ENCODE measurements at regions not wholly inside any gene's neighbourhood (a gene's known extent, or its start where the extent isn't known, plus 50 kb on each side); places are given as distances from the start of the nearest gene placed in this dataset.
A peak's percentile ranks its signal among the peaks of the same experiment; 100 is the strongest.

DNA sequence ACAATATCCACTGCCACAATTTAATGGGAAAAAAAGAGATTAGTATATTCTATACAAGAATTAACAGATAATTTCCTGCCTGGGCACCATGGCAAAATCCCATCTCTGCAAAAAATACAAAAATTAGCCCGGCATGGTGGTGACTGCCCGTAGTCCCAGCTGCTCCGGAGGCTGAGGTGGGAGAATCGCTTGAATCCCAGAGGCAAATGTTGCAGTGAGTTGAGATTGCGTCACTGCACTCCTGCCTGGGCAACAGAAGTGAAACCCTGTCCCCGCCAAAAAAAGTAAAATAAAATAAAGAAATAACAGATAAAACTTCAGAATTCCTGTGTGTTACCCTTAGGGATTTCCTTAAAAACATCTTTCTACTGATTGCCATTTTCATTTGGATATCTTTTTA is 1194.8 kb upstream of the PIK3C3 start:
- 92% methylated on average over 6 of the region's 6 CpGs; no CpG with 5 or more reads in 1 of the 2 experiments for WGBS, 2 experiments (ENCODE audit: extremely low coverage in 1 of 2, insufficient coverage in 1 of 2, insufficient read length in 1 of 2, insufficient replicate concordance in 2 of 2, low coverage in 1 of 2, low lambda C conversion rate in 2 of 2, missing lambda C conversion rate in 1 of 2)
- no peak overlapping the region for H2BK12ac ChIP-seq (ENCODE audit: low read depth, low read length)
- no peak overlapping the region for H3K14ac ChIP-seq (ENCODE audit: insufficient read length)
- no peak overlapping the region for H2BK120ac ChIP-seq (replicated peaks; ENCODE audit: low read depth, low read length)
- H3K23ac ChIP-seq (ENCODE audit: insufficient read length) = no peak overlapping the region
- H2BK5ac ChIP-seq (ENCODE audit: low read depth, low read length) = no peak overlapping the region
- TF ChIP-seq CEBPB (IDR thresholded peaks at IDR 0.05; ENCODE audit: low read depth, low read length) (peak; percentile 84), SIX5 (IDR thresholded peaks at IDR 0.05; ENCODE audit: low read depth, low read length) (no peak)
- H3K9ac ChIP-seq (replicated peaks in 1 of 4; ENCODE audit: extremely low read depth in 1 of 4, low read depth in 3 of 4, low read length in 3 of 4) = no peak overlapping the region
- DNase-seq (ENCODE audit: low read depth in 1 of 2, low spot score in 2 of 2) (no peak), FAIRE-seq (no peak)
- no peak overlapping the region for H3K56ac ChIP-seq (replicated peaks; ENCODE audit: insufficient read length, low read depth, low read length)
- H3K18ac ChIP-seq (ENCODE audit: extremely low read depth, low read length) = no peak overlapping the region
- no peak overlapping the region for H3K27ac ChIP-seq (ENCODE audit: low read depth, low read length)
- no peaks in the 10 kb centered on the region for H3K23me2 ChIP-seq (ENCODE audit: low read depth, low read length)
- no peak overlapping the region for H4K8ac ChIP-seq (ENCODE audit: extremely low read depth, insufficient read depth, low read length)
- ChIA-PET CTCF (ENCODE audit: partially characterized antibody) (no interaction called here), POLR2A (ENCODE audit: partially characterized antibody) (no interaction called here)
- H3K4ac ChIP-seq (replicated peaks; ENCODE audit: insufficient read length, low read depth, low read length) = no peak overlapping the region
- no peak overlapping the region for H4K91ac ChIP-seq (replicated peaks; ENCODE audit: insufficient read length, low read length)
- no peaks in the 10 kb centered on the region for H3K9me3 ChIP-seq (ENCODE audit: insufficient read depth in 2 of 2, low read depth in 1 of 2, low read length in 1 of 2)
- H3K4me1 ChIP-seq (replicated peaks in 1 of 4; ENCODE audit: control insufficient read depth in 3 of 4, insufficient read depth in 4 of 4, low read length in 3 of 4) = no peaks in the 10 kb centered on the region
- no peaks in the 10 kb centered on the region for H3K36me3 ChIP-seq (ENCODE audit: control insufficient read depth in 2 of 4, insufficient read depth in 4 of 4, low read length in 3 of 4)
- H3K4me3 ChIP-seq (ENCODE audit: extremely low read depth in 1 of 4, insufficient read depth in 2 of 4, low read depth in 3 of 4, low read length in 4 of 4) = no peak overlapping the region
- no peak overlapping the region for H2AFZ ChIP-seq (ENCODE audit: low read length)
- H2BK15ac ChIP-seq (ENCODE audit: low read length) = no peak overlapping the region
- no peak overlapping the region for H2AK5ac ChIP-seq (ENCODE audit: low read depth, low read length)
- H3K27me3 ChIP-seq (replicated peaks in 1 of 4; ENCODE audit: control insufficient read depth in 3 of 4, extremely low read depth in 1 of 4, insufficient read depth in 3 of 4, low read length in 3 of 4) = no peaks in the 10 kb centered on the region
- no peaks in the 10 kb centered on the region for H3K79me1 ChIP-seq (ENCODE audit: low read depth, low read length)
- no peaks in the 10 kb centered on the region for H3K79me2 ChIP-seq (ENCODE audit: control insufficient read depth in 1 of 2, insufficient read depth in 2 of 2, low read length in 2 of 2)
- no peak overlapping the region for H3K4me2 ChIP-seq (ENCODE audit: insufficient read depth in 1 of 2, low read depth in 2 of 2, low read length in 2 of 2)
- no peak overlapping the region for H4K5ac ChIP-seq (ENCODE audit: insufficient read length, low read depth, low read length)
- H4K20me1 ChIP-seq (replicated peaks in 1 of 2; ENCODE audit: control insufficient read depth in 1 of 2, insufficient read depth in 2 of 2, low read length in 2 of 2) = no peaks in the 10 kb centered on the region
- H2BK20ac ChIP-seq (ENCODE audit: low read length) = no peak overlapping the region

Measured in H1 (cell line).